ENCODE measurements at regions not wholly inside any gene's neighbourhood (a gene's known extent, or its start where the extent isn't known, plus 50 kb on each side); places are given as distances from the start of the nearest gene placed in this dataset.

DNA sequence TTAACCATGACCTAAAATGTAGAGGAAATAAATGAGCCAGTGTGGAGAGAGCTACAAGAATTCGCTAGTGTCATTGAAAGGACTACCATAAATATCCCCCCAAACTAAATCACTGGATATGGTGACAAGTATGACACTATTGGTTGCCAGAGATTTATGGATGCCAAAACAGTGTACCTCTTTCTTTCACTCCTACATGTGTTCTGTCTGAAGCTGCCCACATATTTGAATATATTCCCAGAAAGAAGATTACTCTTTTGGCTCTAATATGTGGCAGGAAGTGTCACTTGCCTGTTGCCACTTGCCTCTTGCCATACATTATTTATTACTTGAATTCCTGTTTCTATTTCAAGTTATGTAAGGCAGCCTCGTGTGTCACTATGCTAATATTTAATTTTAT, 1573.6 kb downstream of the TECRL start:
- DNase-seq: no peak

DNA sequence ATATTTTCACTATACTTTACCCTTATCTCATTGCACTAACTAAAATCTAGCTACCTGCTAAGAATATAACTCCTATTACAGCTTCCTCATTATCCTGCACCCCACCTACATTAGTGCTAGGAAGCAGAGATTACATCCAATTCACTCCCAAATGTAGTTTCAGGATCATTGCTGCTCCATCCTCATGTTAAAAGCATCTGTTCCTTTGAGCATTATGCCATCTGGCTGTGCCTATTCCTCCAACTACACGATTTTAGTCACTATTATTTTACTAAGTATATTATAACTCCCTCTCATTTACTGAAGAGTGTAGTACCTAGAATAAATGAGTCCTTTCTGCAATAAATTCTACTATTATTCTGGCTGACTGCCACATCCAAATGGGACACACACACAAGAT, 1586.9 kb downstream of the TECRL start:
- DNase-seq: no peak

DNA sequence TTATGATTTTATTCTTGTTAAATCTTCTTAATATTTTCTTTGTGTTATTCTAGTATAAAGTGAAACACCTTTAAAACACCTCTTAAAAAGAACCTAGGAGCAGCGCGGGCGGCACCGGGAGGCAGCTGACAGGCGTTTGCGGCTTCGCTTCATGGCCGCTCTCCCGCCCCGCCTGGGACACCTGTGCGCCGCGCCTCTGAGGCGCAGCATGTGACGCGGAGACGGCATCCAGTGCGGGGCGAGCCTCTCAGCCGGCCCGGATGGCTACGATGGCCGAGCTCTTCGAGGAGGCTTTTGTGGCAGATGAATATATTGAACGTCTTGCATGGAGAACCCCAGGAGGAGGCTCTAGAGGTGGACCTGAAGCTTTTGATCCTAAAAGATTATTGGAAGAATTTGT, 1592.7 kb downstream of the TECRL start:
- DNase-seq: no peak

DNA sequence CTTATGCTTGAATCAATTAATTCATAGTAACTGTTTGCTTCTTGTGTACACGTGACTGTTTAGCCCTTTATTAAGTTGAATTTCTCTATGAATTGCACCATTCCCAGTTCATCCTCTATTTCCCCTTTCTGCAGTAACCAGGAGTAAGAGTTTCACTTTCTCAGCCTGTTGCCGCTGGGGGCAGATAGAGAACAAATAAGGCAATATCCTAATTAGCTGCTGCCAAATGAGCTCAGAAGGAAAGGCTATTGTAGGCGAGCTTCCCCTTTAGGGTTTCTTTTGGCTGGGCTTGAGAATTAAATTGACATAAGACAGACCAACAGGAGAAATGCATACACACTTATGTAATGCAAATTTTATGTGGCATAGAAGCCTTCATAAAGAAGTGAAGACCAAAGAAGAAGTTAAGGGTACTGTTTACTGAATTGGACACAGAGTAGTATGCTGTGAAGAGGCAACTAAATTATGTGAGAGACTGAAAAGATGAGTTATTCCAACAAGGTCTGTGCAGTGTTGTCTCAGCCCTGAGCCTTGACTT, 1594.7 kb downstream of the TECRL start:
- DNase-seq: no peak

DNA sequence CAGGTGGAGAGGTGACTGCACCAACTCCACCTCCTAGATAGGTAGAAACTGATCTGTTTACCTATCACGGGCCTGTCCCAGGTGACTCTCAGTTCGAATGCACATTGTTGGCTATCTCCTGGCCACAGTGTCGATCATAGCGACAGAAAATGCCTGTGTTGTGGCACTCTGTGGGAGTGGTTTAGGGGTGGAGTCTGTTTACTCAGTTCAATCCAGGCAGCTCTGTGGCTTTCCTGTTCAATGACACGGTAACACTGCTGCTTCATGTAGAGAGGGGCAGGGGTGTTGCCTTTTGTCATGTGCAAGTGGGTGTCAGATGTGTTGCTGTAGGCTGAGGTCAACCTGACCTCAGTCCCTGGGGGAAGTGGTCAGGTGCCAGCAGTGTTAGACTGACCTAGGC, 1602.4 kb downstream of the TECRL start:
- no peak for DNase-seq

DNA sequence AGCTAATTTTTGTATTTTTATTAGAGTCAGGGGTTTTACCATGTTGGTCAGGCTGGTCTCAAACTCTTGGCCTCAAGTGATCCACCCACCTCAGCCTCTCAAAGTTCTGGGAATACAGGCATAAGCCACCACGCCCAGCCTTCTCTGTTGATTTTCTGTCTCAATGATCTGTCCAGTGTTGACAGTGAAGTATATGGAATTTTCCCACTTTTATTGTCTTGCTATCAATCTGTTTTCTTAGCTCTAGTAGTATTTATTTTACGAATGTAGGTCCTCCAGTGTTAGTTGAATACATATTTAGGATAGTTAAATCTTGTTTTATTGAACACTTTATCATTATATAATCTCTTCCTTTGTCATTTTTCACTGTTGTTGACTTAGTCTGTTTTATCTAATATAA, 1603.9 kb downstream of the ADGRL3 start:
- DNase-seq: no peak

DNA sequence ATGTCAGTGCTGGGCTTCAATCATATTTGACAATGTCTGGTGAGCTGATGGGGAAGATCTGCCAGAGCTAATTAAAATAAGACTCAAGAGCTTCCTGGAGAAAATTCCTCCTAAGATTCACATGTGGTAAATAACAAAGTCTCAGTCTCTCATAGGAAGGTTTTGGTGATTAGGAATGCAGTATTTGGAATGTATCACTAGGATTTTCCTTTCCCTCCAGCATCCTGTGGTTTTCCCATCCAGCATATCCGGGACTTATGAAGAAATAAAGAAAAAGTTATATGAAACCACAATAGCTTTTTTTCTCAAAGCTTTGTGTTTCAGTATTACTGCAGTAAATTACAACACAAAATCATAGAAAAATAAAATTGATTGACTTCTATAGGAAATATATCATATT, 1597.1 kb downstream of the ADGRL3 start:
- no peak for DNase-seq

DNA sequence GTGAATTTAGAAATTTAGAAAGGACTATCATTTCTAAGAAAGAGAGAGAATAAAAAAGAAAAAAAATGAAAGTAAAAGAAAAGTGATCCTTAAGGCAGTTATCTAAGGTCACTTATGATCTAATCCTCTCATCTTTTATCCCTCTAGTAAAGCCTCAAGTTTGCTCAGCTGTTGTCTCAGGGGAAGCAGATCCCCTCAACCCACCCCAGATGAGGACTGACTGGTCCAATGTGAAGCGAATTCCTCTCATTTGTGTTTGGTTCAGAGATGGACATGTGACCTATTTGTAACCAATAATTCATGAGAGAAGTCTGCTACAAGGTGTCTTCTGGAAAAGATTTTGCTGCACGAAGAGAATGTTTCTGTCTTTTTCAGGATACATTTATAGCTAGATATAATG, 1591.3 kb downstream of the ADGRL3 start:
- no peak for DNase-seq

DNA sequence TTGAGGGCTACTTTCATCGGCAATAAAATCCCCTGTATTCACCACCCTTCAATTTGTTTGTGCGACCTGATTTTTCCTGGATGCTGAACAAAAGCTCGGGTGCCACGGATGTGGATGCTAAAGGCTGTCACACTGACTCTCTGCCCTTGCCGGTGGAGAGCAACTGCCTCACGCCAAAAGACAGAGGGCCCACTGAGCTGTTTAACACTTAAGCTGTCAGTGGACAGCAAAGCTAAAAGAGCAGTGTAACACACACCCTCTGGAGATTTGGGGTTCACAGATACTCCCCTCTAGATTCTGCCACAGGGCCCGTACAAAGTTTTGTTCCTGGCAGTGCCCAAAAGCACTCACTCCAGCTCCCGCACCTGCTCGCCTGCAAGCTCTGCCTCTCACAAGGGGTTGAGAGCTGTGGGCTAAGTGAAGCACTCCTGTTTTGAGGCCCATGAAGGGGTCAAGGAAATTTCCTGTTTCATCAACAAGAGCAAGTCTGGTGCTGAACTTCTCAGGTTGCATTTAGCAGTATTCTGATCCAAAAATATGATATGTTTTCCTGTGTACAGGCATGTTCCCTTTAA, 1571.9 kb downstream of the ADGRL3 start:
- DNase-seq: no peak

DNA sequence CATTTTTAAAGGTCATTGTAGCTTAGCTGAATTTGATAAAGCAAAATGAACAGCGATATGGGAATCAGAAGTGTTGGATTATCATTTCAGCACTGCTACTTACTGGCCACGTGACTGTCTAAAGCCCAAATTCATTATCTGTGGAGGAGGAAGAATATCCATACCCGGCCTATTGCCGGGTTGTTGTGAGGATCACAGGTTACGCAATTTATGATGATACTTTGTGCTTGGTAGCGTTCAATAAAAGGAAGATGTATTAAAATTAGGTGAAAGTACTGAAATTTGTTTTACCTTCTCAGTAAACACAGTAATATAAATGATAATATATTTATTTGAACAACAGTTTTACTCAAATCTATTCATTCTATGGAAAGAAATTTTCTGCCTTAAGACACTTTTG, 1540.2 kb downstream of the ADGRL3 start:
- no peak for DNase-seq

DNA sequence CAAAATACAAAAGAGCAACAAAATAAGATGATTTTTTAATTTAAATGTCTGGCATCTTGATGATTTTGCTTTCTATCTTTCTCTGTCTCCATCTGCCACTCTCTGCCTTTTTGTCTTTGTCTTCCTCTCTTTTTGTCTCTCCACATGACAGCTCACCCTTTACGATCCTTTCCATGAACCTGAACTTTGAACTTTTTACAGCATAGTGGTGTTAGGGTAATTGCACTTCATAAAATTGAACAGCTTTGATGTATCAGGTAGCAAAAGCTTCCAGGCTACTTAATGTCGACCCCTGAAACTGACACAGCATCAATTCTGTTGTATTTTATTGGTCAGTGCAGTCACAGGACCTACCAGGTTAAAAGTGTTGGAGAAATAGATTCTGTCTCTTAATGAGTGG, 1517.0 kb downstream of the ADGRL3 start:
- no peak for DNase-seq

DNA sequence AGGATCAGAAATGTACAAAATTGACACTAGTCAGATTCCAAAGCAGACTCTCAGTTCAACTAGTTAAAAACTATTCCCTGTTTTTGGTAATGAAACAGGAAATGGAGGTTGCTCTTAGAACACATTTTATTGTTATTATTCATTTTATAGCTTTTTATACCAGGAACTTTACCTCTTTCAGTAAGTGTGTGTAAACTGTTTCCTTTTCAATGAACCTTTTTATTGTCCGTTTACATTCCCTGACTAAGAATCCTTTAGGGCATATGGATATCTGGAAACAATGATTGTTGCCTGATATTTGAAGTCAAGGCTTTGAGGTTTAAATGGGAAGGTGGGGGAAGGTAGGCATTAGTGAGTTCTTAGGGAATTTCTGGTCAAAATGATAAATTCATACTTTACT, 1511.4 kb downstream of the ADGRL3 start:
- DNase-seq: no peak

DNA sequence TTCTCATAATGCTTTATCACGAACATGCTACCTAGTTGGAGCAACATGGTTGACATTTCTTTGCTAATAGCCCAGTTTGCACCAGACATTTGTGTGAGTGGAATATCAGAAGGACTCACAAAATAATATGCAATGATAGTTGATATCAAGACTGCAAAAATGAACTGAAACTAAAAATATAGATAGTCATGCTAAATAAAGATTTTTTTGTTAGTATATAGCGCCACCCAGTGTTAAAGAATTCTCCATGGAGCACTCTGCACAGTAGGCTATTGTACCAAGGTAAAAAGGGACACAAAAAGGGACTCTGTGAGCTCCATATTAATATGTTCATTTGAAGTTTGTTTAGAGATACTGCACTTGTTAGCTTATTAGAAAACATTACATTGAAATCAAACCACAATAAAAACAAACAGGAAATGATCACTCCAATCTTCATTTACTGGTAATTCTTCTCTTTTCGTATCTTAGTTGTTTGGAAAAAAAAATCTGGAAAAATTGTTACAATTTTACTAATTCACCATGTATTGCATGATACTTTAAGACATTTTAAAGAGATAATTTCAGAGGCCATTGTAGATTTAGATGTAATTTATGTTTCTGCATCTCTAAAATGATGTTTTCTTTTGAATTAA, 1509.6 kb downstream of the ADGRL3 start:
- peak; percentile 25 for DNase-seq

DNA sequence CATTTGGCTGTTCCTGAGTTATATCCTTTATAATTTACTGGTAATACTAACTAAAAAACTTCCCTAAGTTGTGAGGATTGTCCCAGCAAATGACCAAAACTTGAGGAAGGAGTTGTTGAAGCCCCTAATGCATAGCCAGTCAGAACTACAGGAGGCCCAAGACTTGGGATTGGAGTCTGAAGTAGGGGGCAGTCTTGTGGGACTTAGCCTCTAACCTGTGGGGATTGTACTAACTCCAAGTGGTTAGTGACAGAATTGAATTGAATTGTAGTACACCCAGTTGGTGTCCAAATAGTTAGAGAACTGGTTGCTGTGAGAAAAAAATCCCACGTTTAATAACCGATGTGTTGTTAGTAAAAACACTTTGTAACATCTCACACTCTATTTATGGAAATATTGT, 1506.3 kb downstream of the ADGRL3 start:
- no peak for DNase-seq

DNA sequence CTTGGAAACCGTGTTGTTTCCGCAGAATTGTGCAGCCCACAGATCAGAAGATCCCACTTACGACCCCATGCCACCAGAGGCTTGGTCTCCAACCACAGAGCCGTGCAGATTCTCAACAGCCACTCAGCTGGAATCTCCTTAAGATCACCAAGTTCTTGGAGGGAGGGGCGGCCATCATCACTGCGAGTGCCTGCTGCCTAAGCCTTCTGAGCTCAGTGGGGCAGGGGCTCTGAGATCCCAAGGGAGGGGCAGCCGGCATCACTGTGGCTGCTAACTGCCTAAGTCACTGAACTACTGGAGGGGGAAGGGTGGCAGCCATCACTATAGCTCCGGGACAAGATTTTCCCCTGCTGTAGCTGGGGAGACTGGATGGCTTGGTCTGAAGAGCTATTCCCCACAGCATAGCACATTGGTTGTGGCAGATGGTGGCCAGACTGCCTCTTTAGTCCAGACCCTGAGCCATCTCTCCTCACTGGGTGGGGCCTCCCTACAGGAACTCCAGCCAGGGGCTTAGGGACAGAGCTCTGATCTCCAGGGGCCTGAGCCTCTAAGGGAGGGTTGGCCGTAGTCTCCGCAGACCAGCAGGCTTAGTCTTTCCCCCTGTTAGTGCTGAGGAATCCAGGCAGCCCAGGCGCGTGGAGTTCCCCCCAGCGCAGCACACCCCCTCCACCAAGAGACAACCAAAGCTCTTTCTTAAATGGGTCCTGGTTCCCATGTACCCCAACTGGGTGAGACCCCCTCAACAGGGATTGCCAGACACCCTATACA, 1483.9 kb downstream of the ADGRL3 start:
- no peak for DNase-seq

DNA sequence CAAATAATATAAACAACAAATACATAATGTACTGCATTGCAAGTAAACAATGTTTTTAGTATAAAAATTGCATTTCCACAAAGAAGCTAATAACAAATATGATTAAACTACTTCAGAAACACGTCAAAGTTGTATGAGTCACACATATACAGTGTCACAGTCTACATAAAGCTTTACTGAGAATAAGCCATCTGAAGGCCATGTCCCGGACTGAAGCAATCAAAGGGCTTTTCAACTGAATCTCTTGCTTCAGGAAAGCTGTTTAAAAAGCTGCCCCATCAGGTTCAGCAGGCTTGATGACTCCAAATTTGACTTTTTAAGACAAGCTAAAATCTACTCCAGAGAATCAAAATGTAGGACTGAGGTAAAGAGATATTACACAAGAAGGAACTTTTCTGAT, 1476.8 kb downstream of the ADGRL3 start:
- no peak for DNase-seq

DNA sequence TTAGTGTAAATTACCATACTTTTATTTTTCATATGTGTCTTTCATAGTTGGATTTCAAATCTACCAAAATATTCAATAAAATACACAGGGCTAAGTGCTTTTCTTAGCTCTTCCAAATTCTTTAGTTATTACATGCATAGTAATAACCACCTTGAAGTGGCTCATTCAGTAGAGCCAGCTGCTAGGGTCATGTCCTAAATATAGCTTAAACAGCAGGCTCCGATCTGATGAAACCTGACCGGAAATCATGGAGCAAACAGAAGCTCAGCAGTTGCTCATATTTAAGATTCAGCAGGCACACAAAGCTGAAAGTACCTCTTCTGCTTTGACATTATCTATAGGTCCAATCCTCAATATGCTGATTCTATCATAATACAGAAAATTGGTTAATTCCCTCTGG, 1470.4 kb downstream of the ADGRL3 start:
- peak; percentile 51 for DNase-seq

DNA sequence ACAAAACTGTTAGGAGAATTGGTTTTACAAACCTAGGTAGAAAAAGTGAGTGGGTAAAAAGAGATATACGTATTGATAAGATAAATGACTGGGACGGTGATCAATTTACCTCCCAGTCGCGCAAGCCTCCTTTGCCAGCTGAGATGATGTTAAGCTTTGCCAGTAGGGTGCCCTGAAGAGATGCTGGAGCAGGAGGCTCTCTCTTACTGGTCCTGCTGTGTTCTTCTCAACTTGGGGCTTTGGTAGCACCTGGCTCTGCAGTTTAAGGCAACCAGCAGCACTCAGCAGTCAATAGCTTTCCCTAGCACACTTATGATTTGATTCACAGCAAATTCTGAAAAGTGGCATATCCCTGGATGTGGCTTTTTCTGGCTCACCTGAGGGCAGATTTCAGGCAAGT, 1461.7 kb downstream of the ADGRL3 start:
- DNase-seq: no peak

DNA sequence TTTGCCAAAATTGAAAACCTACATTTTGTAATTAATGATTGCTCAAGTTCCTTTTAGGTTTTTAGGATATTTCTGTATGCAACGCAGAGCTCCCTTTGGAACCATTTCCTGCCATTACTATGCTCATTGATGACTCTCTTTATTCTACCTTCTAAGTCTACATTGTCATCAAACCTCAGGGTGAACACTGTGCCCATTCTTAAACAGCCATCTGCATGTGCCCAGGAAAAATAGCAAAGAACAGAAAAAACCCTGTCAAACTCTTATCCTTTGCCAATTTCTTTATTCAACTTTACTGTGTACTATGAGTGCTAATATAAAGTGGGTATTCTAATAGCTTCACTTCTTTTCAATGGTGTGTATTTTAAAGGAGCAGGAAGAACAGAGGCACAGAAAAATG, 1455.9 kb downstream of the ADGRL3 start:
- no peak for DNase-seq

DNA sequence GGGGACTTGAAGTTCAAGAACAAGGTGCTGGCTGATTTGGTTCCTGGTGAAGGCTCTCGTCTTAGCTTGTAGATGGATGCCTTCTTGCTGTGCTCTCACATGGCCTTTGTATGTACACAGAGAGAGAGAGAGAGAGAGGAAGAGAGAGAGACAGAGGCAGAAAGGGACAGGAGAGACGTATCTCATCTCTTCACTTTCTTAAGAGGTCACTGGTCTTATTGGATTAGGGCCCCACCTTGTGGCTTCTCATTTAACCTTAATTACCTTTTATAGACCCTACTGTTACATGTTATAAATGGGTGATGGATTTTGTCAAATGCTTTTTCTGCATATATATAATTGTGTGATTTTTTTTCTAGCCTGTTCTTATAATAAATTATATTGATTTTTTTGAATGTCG, 1444.2 kb downstream of the ADGRL3 start:
- peak; percentile 15 for DNase-seq

DNA sequence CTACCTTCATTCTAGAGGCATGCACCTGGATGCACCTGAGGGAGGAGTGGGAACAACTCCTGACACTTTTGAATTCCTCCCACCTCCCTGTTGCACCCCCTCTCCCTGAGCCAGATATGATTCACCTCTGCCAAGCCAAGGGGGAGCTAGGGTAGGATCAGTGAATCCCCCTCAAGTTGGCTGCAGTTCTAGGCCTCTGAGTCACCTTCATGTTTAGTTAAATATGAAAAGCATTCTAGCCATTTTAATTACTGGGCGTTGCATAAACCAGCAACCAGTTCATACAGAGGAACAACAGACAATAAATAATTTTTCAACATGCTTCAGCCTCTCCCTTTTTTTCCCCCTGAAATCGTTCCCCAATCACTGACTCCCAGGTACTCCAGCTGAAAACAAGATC, 1440.2 kb downstream of the ADGRL3 start:
- no peak for DNase-seq

DNA sequence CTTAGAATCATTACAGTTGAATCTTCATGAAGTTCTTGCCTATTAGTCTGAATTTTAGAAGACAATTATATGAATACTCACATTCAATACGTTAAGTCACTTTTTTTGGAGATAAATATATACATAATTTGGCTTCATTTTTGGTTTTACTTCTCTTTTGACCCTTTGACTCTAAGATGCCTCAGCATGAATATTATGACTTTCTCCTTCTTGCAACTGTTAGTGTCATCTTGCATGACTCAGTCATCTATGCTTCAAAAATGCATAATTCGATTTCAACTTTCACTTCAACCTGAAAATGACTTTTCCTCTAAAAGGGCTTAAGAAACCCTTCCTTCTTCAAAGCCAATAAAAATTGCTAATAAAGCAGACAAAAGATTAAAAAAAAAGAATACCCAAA, 1427.5 kb downstream of the ADGRL3 start:
- no peak for DNase-seq

DNA sequence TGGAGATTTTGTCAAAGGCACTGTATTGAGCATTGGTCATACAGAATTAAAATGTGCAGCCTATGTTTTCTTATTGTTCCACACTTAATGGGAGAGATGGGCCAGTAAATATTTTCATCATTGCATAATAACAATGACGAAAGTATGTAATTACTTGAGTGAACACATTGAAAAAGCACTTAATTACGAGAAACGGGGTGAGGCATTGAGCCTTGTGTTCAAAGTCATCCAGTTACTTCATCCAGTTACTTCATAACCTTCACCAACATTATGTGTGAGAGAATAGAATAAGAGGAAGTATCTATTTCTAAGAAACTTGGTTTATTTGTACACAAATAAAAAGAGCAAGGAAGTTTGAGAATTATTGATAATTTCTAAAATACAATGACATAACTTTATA, 1427.0 kb downstream of the ADGRL3 start:
- DNase-seq: no peak

DNA sequence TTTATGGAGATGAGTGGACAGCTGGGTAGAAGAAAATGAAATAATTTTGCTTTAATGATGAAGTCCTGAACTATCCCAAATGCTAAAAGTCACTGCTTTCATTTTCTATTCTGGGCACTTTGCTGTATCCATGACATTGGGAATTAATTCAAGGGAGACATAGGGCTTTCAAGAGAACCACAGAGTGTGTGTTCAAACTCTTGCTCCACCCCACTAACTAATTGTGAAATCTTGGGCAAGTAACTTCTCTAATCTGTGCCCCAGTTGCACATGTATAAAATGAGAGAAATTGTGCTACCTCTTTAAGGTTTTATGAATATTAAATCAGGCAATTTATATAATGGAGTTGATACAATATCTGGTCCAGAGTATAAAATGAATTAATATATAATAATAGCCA, 1422.0 kb downstream of the ADGRL3 start:
- DNase-seq: no peak
